ENCODE measurements at regions not wholly inside any gene's neighbourhood (a gene's known extent, or its start where the extent isn't known, plus 50 kb on each side); places are given as distances from the start of the nearest gene placed in this dataset.

DNA sequence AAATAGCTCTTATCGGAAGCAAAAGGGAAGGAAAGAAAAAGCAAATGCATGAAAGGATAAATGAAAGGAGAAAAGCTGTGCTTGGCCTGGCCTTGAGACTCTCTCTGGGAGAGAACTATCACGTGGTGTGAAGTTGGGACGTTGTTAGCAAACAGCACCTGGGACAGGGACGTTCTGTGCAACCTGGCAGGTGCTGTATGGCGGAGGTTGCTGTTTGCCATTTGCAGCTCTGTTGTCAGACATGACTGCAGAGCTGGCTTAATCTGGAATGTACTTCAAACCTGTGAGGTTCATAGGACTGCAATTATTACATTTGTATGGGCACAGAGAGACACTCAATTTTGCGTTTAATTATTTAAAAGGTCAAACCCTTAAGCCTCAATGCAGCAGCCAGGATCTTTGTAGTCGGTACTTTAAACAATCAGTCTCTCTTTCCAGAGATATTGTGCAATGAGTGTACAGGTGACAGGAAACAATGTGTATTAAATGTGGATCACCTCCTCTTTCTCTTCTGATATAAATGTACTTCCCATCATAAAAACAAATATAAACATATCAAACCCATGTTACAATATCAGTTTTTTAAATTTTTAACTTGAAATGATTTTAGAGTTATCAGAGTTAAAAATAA is 800.5 kb upstream of the KCND2 start:
- ATAC-seq (no peak), DNase-seq (no peak)
- TF ChIP-seq CTCF (IDR thresholded peaks at IDR 0.05 in 4 of 5, conservative IDR thresholded peaks at IDR 0.05 in 1 of 5) = no peak
- intact Hi-C loops (cut with DNase I; ENCODE audit: low total_unique reads) = no loop called here
- H3K4me3 ChIP-seq = no peak overlapping the region
- no peaks in the 10 kb centered on the region for H3K27me3 ChIP-seq
- no peaks in the 10 kb centered on the region for H3K36me3 ChIP-seq
- no peaks in the 10 kb centered on the region for H3K9me3 ChIP-seq
- no peak overlapping the region for H3K27ac ChIP-seq
- in situ Hi-C loops (cut with MboI; ENCODE audit: low sequenced_read_pairs in 4 of 4) = no loop called here
- no peaks in the 10 kb centered on the region for H3K4me1 ChIP-seq

DNA sequence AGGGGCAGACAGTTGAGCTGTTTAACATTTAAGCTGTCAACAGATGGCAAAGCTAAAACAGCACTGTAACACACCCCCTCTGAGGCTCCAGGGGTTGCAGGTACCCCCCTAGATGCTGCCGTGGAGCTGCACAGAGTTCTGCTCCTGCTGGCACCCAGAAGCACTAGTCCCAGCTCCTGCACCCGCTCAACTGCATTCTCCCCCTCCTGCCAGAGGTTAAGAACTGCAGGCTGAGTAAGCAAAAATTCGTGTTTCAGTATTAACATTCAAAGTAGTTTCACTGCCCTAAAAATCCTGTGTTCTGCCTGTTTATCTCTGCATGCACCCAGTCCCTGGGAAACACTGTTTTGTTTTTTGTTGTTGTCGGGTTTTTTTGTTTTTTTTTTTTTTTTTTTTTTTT is 790.8 kb upstream of the KCND2 start:
- in situ Hi-C loops (cut with MboI; ENCODE audit: low sequenced_read_pairs in 4 of 4) = no loop called here
- Histone ChIP-seq H3K4me3 (no peak overlapping the region), H3K27me3 (no peaks in the 10 kb centered on the region), H3K4me1 (no peaks in the 10 kb centered on the region), H3K36me3 (no peaks in the 10 kb centered on the region), H3K27ac (no peak overlapping the region), H3K9me3 (no peaks in the 10 kb centered on the region)
- intact Hi-C loops (cut with DNase I; ENCODE audit: low total_unique reads) = no loop called here
- TF ChIP-seq POLR2A (IDR thresholded peaks at IDR 0.05) (no peak), CTCF (IDR thresholded peaks at IDR 0.05 in 4 of 5, conservative IDR thresholded peaks at IDR 0.05 in 1 of 5) (no peak)
- DNase-seq = no peak
- no peak for ATAC-seq

- intact Hi-C loops (cut with DNase I; ENCODE audit: low total_unique reads) (no loop called here), in situ Hi-C loops (cut with MboI; ENCODE audit: low sequenced_read_pairs in 4 of 4) (no loop called here)
- no peak for ATAC-seq
Measured at GRCh38 chr7:119482671-119483070, 790.3 kb upstream of the KCND2 start.

DNA sequence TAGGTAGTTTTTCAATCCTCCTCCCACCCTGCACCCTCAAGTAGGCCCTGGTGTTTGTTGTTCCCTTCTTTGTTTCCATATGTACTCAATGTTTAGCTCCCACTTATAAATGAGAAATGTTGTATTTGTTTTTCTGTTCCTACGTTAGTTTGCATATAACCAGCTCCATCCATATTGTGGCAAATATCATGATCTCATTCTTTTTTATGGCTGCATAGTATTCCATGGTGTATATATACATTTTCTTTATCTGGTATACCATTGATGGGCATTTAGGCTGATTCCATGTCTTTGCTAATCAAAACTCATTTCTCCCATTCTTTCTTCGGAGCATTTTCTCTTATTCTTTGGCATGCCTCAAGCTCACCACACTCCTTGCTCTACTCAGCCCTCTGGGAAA is 789.6 kb upstream of the KCND2 start:
- Histone ChIP-seq H3K4me3 (no peak overlapping the region), H3K36me3 (no peaks in the 10 kb centered on the region), H3K27me3 (no peaks in the 10 kb centered on the region), H3K4me1 (no peaks in the 10 kb centered on the region), H3K9me3 (no peaks in the 10 kb centered on the region), H3K27ac (no peak overlapping the region)
- intact Hi-C loops (cut with DNase I; ENCODE audit: low total_unique reads) = no loop called here
- ATAC-seq (no peak), DNase-seq (no peak)
- no peak for TF ChIP-seq CTCF (IDR thresholded peaks at IDR 0.05 in 4 of 5, conservative IDR thresholded peaks at IDR 0.05 in 1 of 5)
- no peak for TF ChIP-seq POLR2A (IDR thresholded peaks at IDR 0.05)
- in situ Hi-C loops (cut with MboI; ENCODE audit: low sequenced_read_pairs in 4 of 4) = no loop called here

More at GRCh38 chr7:119482671-119483070, 790.3 kb upstream of the KCND2 start:
- TF ChIP-seq POLR2A (IDR thresholded peaks at IDR 0.05) (no peak), CTCF (IDR thresholded peaks at IDR 0.05 in 4 of 5, conservative IDR thresholded peaks at IDR 0.05 in 1 of 5) (no peak)
- Histone ChIP-seq H3K9me3 (no peaks in the 10 kb centered on the region), H3K4me1 (no peaks in the 10 kb centered on the region), H3K27me3 (no peaks in the 10 kb centered on the region), H3K36me3 (no peaks in the 10 kb centered on the region), H3K27ac (no peak overlapping the region), H3K4me3 (no peak overlapping the region)
- no peak for DNase-seq

- no peak overlapping the region for H3K4me3 ChIP-seq
- ATAC-seq = no peak
Measured at GRCh38 chr7:119514326-119514725, 758.6 kb upstream of the KCND2 start.

More at GRCh38 chr7:119514326-119514725, 758.6 kb upstream of the KCND2 start:
- Histone ChIP-seq H3K36me3 (no peaks in the 10 kb centered on the region), H3K27ac (no peak overlapping the region), H3K9me3 (no peaks in the 10 kb centered on the region), H3K4me1 (no peaks in the 10 kb centered on the region), H3K27me3 (no peaks in the 10 kb centered on the region)
- DNase-seq = no peak
- in situ Hi-C loops (cut with MboI; ENCODE audit: low sequenced_read_pairs in 4 of 4) (no loop called here), intact Hi-C loops (cut with DNase I; ENCODE audit: low total_unique reads) (no loop called here)
- TF ChIP-seq CTCF (IDR thresholded peaks at IDR 0.05 in 4 of 5, conservative IDR thresholded peaks at IDR 0.05 in 1 of 5) (no peak), POLR2A (IDR thresholded peaks at IDR 0.05) (no peak)

All from gastrocnemius medialis (tissue), 4 donors.